ENCODE measurements at regions not wholly inside any gene's neighbourhood (a gene's known extent, or its start where the extent isn't known, plus 50 kb on each side); places are given as distances from the start of the nearest gene placed in this dataset.

DNA sequence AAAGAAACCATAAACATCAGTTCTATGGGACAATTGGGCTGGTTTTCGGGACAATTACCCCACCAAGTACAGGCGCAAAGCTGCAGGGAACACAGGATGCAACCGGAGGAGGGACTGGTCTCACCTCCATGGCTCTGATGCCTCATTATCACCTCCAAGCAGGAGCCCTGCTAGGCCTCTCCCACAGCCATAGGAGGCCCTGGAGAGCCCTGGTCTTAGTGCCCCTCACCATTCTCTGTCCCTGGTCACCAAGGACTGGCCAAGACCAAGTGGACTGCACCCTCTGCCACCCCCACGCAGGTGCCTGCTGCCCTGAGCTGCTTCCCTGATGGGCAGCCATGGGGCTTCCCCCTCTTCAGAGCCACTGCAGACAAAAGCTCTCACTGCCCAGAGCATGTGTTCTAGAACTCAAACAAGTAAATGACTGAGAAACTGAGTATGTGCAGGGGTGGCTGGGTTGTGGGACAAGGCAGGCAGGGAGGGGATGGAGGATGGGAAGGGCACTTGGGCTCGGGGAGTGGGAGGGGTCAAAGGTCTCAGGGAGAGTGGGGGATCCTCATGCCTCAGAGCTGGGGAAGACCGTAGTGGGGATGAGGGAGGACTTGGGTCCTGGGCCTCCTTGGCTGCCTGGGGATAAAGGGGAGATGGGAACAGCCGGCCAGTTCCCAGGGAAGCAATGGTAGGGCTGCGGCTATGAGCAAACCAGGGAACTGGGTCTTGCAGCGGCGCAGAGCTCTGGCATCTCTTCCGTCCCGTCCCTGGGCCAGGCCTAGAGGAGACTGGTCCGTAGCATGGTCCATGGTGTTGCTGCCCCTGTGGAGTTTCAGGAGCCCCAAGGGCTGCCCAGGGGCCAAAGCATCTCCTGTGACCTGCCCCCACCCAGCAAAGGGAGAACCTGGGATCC, 435.1 kb downstream of the PREX1 start:
- no peak overlapping the region for H3K23ac ChIP-seq (ENCODE audit: low read length in 2 of 2)
- H3K4me1 ChIP-seq (ENCODE audit: control insufficient read depth, insufficient read depth, low read depth, low read length) = peaks cover 10% of the 10 kb centered on the region
- H3K4me2 ChIP-seq (ENCODE audit: low read length, poor library complexity, severe bottlenecking) = no peak overlapping the region
- no peak overlapping the region for H2AFZ ChIP-seq (ENCODE audit: low read depth, low read length)
- H3K9me3 ChIP-seq (ENCODE audit: control insufficient read depth, low read length) = peaks cover 10% of the 10 kb centered on the region
- peak overlapping the region; percentile 17 for H2AK5ac ChIP-seq (ENCODE audit: low read length, severe bottlenecking)
- H3K36me3 ChIP-seq (ENCODE audit: control insufficient read depth in 1 of 2, insufficient read depth in 2 of 2, low read depth in 1 of 2, low read length in 2 of 2) = no peaks in the 10 kb centered on the region
- no peak overlapping the region for H3K27ac ChIP-seq (ENCODE audit: low read length, poor library complexity, severe bottlenecking)
- DNase-seq = no peak
- no peak overlapping the region for H3K4ac ChIP-seq (ENCODE audit: low read depth in 1 of 2, low read length in 2 of 2)
- no peak overlapping the region for H2BK120ac ChIP-seq (ENCODE audit: low read depth, low read length)
- no peak overlapping the region for H2BK12ac ChIP-seq (ENCODE audit: low read length in 2 of 2)
- H3K27me3 ChIP-seq (ENCODE audit: control insufficient read depth in 1 of 2, insufficient read depth in 1 of 2, low read length in 2 of 2) = peaks cover 14 to 88% of the 10 kb centered on the region in 2 experiments
- no peak overlapping the region for H3K9ac ChIP-seq (ENCODE audit: low read length)
- no peak overlapping the region for H4K91ac ChIP-seq (ENCODE audit: low read length)
- WGBS = 80% methylated on average over 13 of the region's 13 CpGs
- no peaks in the 10 kb centered on the region for H3K79me1 ChIP-seq (replicated peaks; ENCODE audit: low read length, poor library complexity, severe bottlenecking)
- H3K14ac ChIP-seq (ENCODE audit: low read length in 2 of 2) = no peak overlapping the region
- no peak overlapping the region for H3K4me3 ChIP-seq (ENCODE audit: insufficient read depth in 1 of 2, low read depth in 1 of 2, low read length in 2 of 2)
- no peak overlapping the region for H4K8ac ChIP-seq (ENCODE audit: low read length)
- no peak overlapping the region for H2BK5ac ChIP-seq (ENCODE audit: low read depth, low read length, poor library complexity, severe bottlenecking)
- H3K18ac ChIP-seq (ENCODE audit: low read depth in 1 of 2, low read length in 2 of 2) = no peak overlapping the region
- no peak overlapping the region for H2BK15ac ChIP-seq (ENCODE audit: low read depth, poor library complexity, severe bottlenecking)

DNA sequence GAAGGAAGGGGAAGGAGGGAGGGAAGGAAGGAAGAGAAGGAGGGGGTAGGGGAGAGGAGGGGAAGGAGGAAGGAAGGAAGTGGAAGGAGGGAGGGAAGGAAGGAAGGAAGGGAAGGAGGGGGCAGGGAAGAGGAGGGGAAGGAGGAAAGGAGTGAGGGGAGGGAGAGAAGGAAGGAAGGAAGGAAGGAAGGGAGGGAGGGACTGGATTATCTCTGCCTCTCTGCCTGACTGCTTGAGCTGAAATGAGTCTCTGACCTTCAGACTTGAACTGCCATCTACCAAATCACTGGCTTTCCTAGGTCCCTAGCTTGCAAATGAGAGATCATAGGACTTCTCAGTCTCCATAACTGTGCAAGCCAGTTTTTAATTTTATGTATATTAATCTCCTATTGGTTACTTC, 436.8 kb downstream of the PREX1 start:
- Histone ChIP-seq H3K9me3 (ENCODE audit: control insufficient read depth, low read length) (peaks cover 10% of the 10 kb centered on the region), H3K9ac (ENCODE audit: low read length) (no peak overlapping the region), H4K91ac (ENCODE audit: low read length) (no peak overlapping the region), H2BK5ac (ENCODE audit: low read depth, low read length, poor library complexity, severe bottlenecking) (no peak overlapping the region), H3K79me1 (replicated peaks; ENCODE audit: low read length, poor library complexity, severe bottlenecking) (no peaks in the 10 kb centered on the region), H3K4me1 (ENCODE audit: control insufficient read depth, insufficient read depth, low read depth, low read length) (peaks cover 4% of the 10 kb centered on the region), H3K4me2 (ENCODE audit: low read length, poor library complexity, severe bottlenecking) (no peak overlapping the region), H3K27ac (ENCODE audit: low read length, poor library complexity, severe bottlenecking) (no peak overlapping the region), H4K8ac (ENCODE audit: low read length) (no peak overlapping the region), H2BK120ac (ENCODE audit: low read depth, low read length) (no peak overlapping the region), H2BK15ac (ENCODE audit: low read depth, poor library complexity, severe bottlenecking) (no peak overlapping the region), H3K18ac (ENCODE audit: low read depth in 1 of 2, low read length in 2 of 2) (no peak overlapping the region), H2AFZ (ENCODE audit: low read depth, low read length) (no peak overlapping the region), H3K4me3 (ENCODE audit: insufficient read depth in 1 of 2, low read depth in 1 of 2, low read length in 2 of 2) (no peak overlapping the region), H2BK12ac (ENCODE audit: low read length in 2 of 2) (no peak overlapping the region), H2AK5ac (ENCODE audit: low read length, severe bottlenecking) (no peak overlapping the region), H3K23ac (ENCODE audit: low read length in 2 of 2) (no peak overlapping the region), H3K36me3 (ENCODE audit: control insufficient read depth in 1 of 2, insufficient read depth in 2 of 2, low read depth in 1 of 2, low read length in 2 of 2) (no peaks in the 10 kb centered on the region), H3K4ac (ENCODE audit: low read depth in 1 of 2, low read length in 2 of 2) (no peak overlapping the region), H3K14ac (ENCODE audit: low read length in 2 of 2) (no peak overlapping the region), H3K27me3 (ENCODE audit: control insufficient read depth in 1 of 2, insufficient read depth in 1 of 2, low read length in 2 of 2) (peaks cover 14 to 87% of the 10 kb centered on the region in 2 experiments)
- DNase-seq = no peak

DNA sequence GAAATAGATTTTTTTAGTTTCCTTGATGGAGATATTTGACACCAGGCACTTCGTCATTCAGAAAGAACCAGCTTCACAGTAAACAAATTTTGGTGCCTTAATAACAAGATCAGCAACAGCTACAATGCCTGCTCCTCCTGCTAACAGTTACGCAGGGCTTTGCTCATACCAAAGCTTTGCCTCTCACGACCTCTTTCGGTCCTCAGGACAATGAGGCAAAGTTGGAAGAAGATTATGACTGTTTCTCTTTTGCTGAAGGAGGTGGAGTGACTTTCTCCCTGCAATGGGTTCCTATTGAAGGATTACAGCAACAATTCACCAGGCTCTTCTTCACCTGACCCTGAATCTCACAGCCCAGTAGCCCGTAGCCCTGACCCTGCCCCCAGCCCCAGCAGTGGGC, 440.1 kb downstream of the PREX1 start:
- Histone ChIP-seq H3K36me3 (ENCODE audit: control insufficient read depth in 1 of 2, insufficient read depth in 2 of 2, low read depth in 1 of 2, low read length in 2 of 2) (no peaks in the 10 kb centered on the region), H3K27me3 (ENCODE audit: control insufficient read depth in 1 of 2, insufficient read depth in 1 of 2, low read length in 2 of 2) (peaks cover 8 to 76% of the 10 kb centered on the region in 2 experiments), H3K4me1 (ENCODE audit: control insufficient read depth, insufficient read depth, low read depth, low read length) (no peaks in the 10 kb centered on the region), H3K27ac (ENCODE audit: low read length, poor library complexity, severe bottlenecking) (no peak overlapping the region), H3K14ac (ENCODE audit: low read length in 2 of 2) (no peak overlapping the region), H3K4me3 (ENCODE audit: insufficient read depth in 1 of 2, low read depth in 1 of 2, low read length in 2 of 2) (no peak overlapping the region), H3K18ac (ENCODE audit: low read depth in 1 of 2, low read length in 2 of 2) (no peak overlapping the region), H2AK5ac (ENCODE audit: low read length, severe bottlenecking) (no peak overlapping the region), H3K4ac (ENCODE audit: low read depth in 1 of 2, low read length in 2 of 2) (no peak overlapping the region), H2BK12ac (ENCODE audit: low read length in 2 of 2) (no peak overlapping the region), H2BK5ac (ENCODE audit: low read depth, low read length, poor library complexity, severe bottlenecking) (no peak overlapping the region), H3K9ac (ENCODE audit: low read length) (no peak overlapping the region), H3K9me3 (ENCODE audit: control insufficient read depth, low read length) (peaks cover 10% of the 10 kb centered on the region), H3K79me1 (replicated peaks; ENCODE audit: low read length, poor library complexity, severe bottlenecking) (no peaks in the 10 kb centered on the region), H3K4me2 (ENCODE audit: low read length, poor library complexity, severe bottlenecking) (no peak overlapping the region), H2BK15ac (ENCODE audit: low read depth, poor library complexity, severe bottlenecking) (no peak overlapping the region), H2AFZ (ENCODE audit: low read depth, low read length) (no peak overlapping the region), H4K8ac (ENCODE audit: low read length) (no peak overlapping the region), H4K91ac (ENCODE audit: low read length) (no peak overlapping the region), H3K23ac (ENCODE audit: low read length in 2 of 2) (no peak overlapping the region), H2BK120ac (ENCODE audit: low read depth, low read length) (no peak overlapping the region)
- DNase-seq = no peak
- 76% methylated on average over 5 of the region's 5 CpGs for WGBS

- peaks cover 9% of the 10 kb centered on the region for H3K4me1 ChIP-seq (ENCODE audit: control insufficient read depth, insufficient read depth, low read depth, low read length)
These were observed 442.3 kb downstream of the PREX1 start for GRCh38 chr20:48385527-48385926.

More at GRCh38 chr20:48385527-48385926, 442.3 kb downstream of the PREX1 start:
- H2BK120ac ChIP-seq (ENCODE audit: low read depth, low read length) = no peak overlapping the region
- no peaks in the 10 kb centered on the region for H3K79me1 ChIP-seq (replicated peaks; ENCODE audit: low read length, poor library complexity, severe bottlenecking)
- DNase-seq = no peak
- no peak overlapping the region for H3K4ac ChIP-seq (ENCODE audit: low read depth in 1 of 2, low read length in 2 of 2)
- H2AK5ac ChIP-seq (ENCODE audit: low read length, severe bottlenecking) = no peak overlapping the region
- no peak overlapping the region for H3K27ac ChIP-seq (ENCODE audit: low read length, poor library complexity, severe bottlenecking)
- H3K9me3 ChIP-seq (ENCODE audit: control insufficient read depth, low read length) = no peaks in the 10 kb centered on the region
- no peaks in the 10 kb centered on the region for H3K36me3 ChIP-seq (ENCODE audit: control insufficient read depth in 1 of 2, insufficient read depth in 2 of 2, low read depth in 1 of 2, low read length in 2 of 2)
- H3K4me2 ChIP-seq (ENCODE audit: low read length, poor library complexity, severe bottlenecking) = no peak overlapping the region
- peaks cover 7 to 74% of the 10 kb centered on the region in 2 experiments for H3K27me3 ChIP-seq (ENCODE audit: control insufficient read depth in 1 of 2, insufficient read depth in 1 of 2, low read length in 2 of 2)
- no peak overlapping the region for H2BK15ac ChIP-seq (ENCODE audit: low read depth, poor library complexity, severe bottlenecking)
- no peak overlapping the region for H4K8ac ChIP-seq (ENCODE audit: low read length)
- no peak overlapping the region for H3K9ac ChIP-seq (ENCODE audit: low read length)
- H3K14ac ChIP-seq (ENCODE audit: low read length in 2 of 2) = no peak overlapping the region
- no peak overlapping the region for H4K91ac ChIP-seq (ENCODE audit: low read length)
- 88% methylated on average over 4 of the region's 4 CpGs for WGBS
- no peak overlapping the region for H2BK5ac ChIP-seq (ENCODE audit: low read depth, low read length, poor library complexity, severe bottlenecking)
- no peak overlapping the region for H3K23ac ChIP-seq (ENCODE audit: low read length in 2 of 2)
- H2AFZ ChIP-seq (ENCODE audit: low read depth, low read length) = no peak overlapping the region
- no peak overlapping the region for H3K4me3 ChIP-seq (ENCODE audit: insufficient read depth in 1 of 2, low read depth in 1 of 2, low read length in 2 of 2)
- H2BK12ac ChIP-seq (ENCODE audit: low read length in 2 of 2) = no peak overlapping the region
- no peak overlapping the region for H3K18ac ChIP-seq (ENCODE audit: low read depth in 1 of 2, low read length in 2 of 2)
